SK-MEL-5 (cell line): ENCODE measurements at regions not wholly inside any gene's neighbourhood (a gene's known extent, or its start where the extent isn't known, plus 50 kb on each side); places are given as distances from the start of the nearest gene placed in this dataset.
A peak's percentile ranks its signal among the peaks of the same experiment; 100 is the strongest.
"Not testable (repeated sequence)": the region's sequence is repeated elsewhere in the genome, so short reads cannot be mapped to it uniquely, and the experiment has no call there.

Experiments used
- DNase-seq: peaks from one replicate; pipeline ENCODE4 v3.0.0-alpha.2; 2016; ENCODE audit warnings: low read depth, low spot score
- in situ Hi-C: cut with HindIII; loops from 2 replicates; pipeline ENCODE4 v1.10.0; 2016; ENCODE audit warnings: low sequenced_read_pairs, high pct_unique_total_duplicates, low pct_unique_long_range_greater_than_20kb

GRCh38 chr12:82609234-82609914, 77.3 kb upstream of the TMTC2 start:
- in situ Hi-C loops, result no loop called here
- no peak for DNase-seq

- in situ Hi-C loops, result no loop called here
- no peak for DNase-seq
Measured at GRCh38 chr12:82619644-82620043, 67.1 kb upstream of the TMTC2 start.

DNA sequence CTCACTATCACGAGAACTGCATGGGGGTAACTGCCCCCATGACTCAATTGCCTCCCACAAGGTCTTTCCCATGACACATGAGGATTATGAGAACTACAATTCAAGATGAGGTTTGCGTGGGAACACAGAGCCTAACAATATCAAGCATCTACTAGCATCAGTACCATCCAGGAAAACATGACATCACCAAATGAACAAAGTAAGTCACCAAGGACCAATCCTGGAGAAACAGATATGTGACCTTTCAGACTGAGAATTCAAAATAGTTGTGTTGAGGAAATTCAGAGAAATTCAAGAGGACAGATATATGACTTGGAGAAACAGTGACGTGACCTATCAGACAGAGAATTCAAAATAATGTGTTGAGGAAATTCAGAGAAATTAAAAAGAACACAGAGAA, 65.8 kb upstream of the TMTC2 start:
- in situ Hi-C loops, result no loop called here

DNA sequence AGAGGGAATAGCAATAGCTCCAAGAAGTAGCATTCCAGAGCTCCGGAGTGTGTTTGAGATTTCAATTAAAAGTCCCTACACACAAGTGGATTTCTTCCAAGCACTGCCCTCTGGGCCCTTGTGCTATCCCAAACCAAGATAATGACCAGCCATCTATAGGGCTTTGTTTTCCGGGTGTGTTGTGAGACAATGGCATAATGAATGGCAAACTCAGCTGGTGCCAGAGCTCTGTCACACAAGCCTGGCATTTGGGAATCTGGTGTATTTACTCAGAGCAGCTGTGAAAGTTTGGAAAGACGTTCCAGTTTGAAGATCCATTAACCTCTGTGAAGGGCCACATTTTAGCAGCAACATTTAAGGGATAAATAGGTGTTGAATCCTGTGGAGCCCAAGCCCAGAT, 61.2 kb upstream of the TMTC2 start:
- in situ Hi-C loops, result no loop called here
- peak; percentile 28 for DNase-seq

More for the DNA sequence above, 65.8 kb upstream of the TMTC2 start:
- DNase-seq, result no peak

DNA sequence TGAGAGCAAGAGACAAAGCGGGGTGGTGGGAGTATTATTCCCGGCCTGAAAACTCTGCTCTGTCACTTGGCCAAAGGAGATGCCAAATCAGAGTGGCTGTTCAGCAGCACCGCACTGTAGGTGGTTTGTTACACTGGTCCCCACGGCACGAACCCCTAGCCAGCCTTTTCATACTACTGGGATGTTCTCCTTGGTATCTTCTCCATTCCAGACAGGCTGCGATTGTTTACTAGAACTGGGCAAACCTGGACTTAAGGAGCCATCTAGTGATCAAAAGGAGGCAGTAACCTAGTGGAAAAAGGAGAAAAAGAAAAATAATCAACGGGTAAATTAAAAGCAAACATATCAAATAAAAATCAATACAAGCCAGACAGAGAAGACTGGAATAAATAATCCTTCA, 58.9 kb upstream of the TMTC2 start:
- peak; percentile 74 for DNase-seq
- in situ Hi-C loops, result no loop called here

DNA sequence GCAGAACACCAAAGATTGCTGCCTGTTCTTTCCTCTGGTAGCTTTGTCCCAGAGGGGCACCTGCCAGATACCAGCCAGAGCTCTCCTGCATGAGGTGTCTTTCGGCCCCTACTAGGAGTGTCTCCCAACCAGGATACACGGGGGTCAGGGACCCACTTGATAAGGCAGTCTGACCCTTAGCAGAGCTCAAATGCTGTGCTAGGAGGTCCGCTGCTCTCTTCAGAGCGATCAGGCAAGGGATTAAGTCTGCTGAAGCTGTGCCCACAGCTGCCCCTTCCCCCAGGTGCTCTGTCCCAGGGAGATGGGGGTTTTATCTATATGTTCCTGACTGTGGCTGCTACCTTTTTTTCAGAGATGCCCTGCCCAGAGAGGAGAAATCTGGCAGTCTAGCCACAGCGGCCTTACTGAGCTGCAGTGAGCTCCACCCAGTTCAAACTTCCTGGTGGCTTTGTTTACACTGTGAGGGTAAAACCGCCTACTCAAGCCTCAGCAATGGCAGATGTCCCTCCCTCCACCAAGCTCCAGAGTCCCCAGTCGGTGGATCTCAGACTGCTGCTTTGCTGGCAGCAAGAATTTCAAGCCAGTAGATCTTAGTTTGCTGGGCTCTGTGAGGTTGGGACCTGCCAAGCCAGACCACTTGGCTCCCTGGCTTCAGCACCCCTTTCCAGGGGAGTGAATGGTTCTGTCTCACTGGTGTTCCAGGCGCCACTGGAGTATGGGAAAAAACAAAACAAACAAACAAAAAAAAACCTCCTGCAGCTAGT, 52.0 kb upstream of the TMTC2 start:
- in situ Hi-C loops, DNase-seq: not testable (repeated sequence)

GRCh38 chr12:82635263-82635662, 51.4 kb upstream of the TMTC2 start:
- no peak for DNase-seq
- in situ Hi-C loops, result no loop called here
